ENCODE measurements at regions not wholly inside any gene's neighbourhood (a gene's known extent, or its start where the extent isn't known, plus 50 kb on each side); places are given as distances from the start of the nearest gene placed in this dataset.
"Not testable (repeated sequence)": the region's sequence is repeated elsewhere in the genome, so short reads cannot be mapped to it uniquely, and the experiment has no call there.

DNA sequence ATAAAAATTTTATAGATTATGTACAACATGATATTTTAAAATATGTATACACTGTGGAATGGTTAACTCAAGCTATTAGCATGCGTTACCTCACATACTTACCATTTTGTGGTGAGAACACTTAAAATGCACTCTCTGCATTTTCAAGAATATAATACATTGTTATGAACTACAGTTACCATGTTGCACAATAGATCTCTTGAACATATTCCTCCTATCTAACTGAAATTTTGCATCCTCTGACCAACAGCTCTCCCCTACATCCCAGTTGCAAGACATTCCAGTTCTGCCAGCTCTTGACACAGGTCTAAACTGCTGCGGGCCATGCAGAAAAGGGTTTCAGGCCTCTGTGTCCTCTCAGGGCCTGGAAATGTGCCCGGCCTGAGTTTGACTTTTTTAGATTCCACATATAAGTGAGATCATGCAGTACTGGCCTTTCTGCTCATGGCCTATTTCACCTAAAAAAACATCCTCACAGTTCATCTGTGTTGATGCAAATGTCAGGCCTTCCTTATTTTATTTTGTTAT, 113.7 kb downstream of the CDCA7 start:
- no peak for DNase-seq

DNA sequence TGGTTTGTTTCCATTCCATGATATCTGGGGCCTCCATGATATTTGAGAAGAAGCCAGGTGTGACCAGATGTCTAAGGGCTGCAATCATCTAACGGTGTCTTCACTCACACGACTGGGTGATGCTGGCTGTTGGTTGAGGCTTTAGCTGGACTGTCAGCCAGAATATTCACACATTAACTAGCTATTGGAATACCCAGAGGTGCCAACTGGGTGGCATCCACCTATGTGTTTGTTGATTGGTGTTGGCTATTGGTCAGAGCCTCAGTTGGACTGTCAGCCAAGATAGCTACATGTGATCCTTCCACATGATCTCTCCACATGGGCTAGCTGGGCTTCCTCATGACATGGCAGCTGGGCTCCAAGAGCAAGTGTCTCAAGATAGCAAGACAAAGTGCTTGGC, 117.4 kb downstream of the CDCA7 start:
- DNase-seq, result no peak

- DNase-seq, result no peak
Observed at GRCh38 chr2:173483137-173483536, 128.5 kb downstream of the CDCA7 start.

DNA sequence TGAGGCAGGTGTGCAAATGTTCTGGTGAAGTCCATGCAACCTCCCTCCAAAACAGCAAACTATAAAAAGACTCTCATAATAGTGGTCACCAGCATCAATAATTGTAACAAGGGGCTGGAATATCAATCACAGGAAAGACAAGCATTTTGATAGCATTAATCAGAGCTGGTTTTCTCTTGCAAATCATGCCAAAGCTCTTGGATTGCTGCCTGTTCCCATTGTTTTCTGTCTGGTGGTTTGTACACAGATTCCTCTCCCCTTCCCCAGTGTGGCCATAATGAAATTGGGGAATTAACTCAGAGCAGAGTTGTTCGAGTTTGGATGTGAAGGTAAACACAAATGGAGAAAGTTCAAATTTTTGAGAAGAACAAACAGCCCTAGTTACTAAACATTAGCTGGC, 134.2 kb downstream of the CDCA7 start:
- DNase-seq, result no peak

DNA sequence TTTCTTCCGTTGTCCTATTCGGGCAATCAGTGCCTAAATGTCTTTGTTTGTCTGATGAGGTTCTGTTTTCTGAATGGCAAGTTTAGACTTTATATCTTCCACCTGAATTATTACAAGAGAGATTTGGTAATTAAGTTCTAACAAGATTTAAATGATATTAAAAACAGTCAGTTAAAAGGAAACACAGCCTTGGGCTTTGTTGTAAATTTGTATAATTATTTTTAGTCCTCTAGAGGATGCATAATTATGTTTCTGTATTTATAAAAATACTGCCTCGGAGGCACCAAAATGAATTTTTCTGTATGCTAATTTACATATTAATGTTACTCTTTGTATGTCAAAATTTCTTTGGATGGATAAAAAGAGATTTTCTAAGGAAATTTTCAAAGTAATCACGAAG, 136.7 kb downstream of the CDCA7 start:
- no peak for DNase-seq

- DNase-seq, result no peak
Observed at GRCh38 chr2:173493874-173494273, 139.2 kb downstream of the CDCA7 start.

GRCh38 chr2:173496746-173497145, 142.1 kb downstream of the CDCA7 start:
- no peak for DNase-seq

DNA sequence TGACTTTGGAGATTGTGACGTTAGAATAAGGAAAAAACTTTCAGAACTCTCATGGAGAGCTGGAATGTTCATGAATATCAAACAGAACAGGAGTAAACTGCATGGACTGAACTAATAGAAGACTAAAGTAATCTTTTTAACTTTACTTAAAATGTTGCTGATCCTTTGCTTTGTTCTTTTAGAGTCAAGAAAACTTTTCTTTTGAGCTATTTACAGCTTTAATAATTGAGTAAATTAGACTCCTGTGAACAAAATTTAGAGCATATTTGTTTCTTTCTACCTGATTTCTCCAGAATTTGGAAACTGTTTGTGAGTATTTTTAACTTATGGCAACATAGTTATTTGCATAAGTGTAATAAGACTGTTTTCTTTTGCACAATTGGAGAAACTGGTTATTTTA, 146.3 kb downstream of the CDCA7 start:
- DNase-seq, result no peak

DNA sequence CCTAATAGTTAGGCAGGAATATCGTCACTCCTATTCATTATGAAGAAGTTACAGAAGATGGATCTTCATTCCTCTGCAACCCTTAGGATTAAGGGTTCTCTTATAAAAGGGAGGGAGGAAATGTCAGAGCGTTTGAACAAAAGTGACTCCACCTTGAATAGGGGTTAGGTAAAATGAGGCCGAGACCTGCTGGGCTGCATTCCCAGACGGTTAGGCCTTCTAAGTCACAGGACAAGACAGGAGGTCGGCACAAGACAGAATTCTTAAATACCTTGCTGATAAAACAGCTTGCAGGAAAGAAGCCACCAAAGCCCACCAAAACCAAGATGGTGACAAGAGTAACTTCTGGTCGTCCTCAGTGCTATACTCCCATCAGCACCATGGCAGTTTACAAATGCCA, 147.6 kb downstream of the CDCA7 start:
- DNase-seq, result no peak

DNA sequence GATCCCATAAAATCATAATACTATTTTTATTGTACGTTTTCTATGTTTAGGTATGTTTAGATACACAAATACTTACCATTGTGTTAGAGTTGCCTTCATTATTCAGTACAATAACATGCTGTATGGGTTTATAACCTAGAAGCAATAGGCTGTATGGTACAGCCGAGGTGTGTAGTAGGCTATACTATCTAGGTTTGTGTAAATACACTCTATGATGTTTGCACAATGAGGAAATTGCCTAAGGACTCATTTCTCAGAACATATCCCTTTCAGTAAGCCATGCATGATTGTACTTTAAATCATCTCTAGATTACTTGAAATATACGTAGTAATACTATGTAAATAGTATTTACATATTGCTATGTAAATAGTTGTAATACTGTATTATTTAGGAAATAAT, 156.7 kb downstream of the CDCA7 start:
- no peak for DNase-seq

DNA sequence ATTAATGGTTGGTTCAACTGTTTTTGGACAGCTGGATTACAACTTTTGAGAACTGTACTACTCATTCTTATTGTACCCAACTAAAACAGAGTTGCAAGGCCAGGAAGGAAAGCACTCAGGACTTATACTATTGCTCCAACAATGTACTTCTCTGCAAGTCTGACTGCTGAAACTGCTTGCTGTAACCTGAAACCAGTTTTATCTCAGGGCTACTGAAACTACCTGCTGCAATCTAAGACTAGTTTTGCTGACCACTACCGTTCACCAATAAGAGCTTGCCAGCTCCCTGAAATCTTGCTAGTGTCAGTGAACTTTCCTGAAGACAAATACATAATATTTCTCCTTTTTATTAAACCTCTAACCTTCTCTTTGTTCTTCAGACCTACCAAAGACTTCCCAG, 157.3 kb downstream of the CDCA7 start:
- DNase-seq, result no peak

DNA sequence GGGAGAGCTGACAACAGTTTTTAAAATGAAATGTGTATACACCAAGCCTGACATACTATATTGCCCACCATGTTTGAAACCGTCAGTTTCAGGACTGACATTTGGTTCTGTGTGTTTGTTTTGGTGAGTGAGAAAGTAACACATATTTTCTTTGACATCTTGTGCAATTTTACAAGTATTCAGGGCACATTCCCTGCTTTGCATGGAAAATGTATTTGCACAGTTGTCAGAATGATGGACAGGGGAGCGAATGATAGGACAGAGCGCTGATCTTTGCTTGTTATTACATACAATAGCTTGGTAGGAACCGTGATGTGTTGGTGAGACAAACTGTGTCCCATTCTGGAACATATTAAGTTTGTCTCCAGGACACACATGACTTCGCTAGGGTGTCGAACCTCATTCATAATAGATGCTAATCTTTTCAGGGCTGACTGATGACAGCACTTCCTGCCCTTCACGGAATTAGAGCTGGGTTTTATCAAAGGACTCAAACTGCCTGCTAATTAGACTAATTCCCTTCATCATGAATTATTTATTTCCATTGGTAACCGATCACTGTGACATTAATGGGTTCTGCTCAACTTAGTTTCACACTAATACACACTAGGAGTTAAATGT, 158.5 kb downstream of the CDCA7 start:
- no peak for DNase-seq

DNA sequence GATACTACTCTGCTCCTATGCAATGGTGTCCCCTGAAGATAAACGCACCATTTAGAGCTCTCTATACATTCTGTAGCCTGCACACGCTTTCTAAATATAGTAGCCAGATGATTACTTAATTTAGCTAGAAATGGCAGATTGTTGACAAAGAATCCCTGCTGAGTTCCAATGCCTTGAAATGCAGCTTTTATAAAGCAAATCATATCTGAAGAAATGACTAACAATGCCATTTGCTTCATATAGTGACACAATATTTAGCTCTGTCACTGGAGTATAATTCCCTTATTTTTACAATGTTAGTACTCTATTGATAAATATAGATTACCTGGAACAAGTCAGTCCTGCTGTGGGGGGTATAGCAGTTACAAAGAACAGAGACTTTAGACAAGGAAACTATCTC, 166.2 kb downstream of the CDCA7 start:
- DNase-seq, result no peak

- DNase-seq, result no peak
Observed at GRCh38 chr2:173521450-173522192, 166.9 kb downstream of the CDCA7 start.

DNA sequence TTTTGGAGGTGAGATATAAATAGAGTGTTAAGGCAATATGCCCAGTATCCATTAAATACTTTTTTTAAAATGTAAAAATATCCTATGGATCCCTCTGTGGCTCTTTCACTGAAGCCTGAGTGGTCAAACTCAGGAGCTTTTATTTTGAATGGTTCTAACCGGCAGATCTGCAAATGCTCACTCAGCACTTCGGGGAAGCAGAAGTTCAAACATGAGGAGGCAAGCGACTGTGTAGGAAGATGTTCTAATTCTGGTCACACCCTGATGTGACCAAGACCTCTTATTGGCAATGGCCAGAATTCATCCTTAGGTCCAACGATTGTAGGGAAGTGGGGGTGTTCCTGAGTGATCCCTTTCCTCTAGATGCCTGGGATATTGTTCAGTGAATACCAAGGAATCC, 168.8 kb downstream of the CDCA7 start:
- DNase-seq, result no peak

- no peak for DNase-seq
Observed at GRCh38 chr2:173524256-173524955, 169.7 kb downstream of the CDCA7 start.

DNA sequence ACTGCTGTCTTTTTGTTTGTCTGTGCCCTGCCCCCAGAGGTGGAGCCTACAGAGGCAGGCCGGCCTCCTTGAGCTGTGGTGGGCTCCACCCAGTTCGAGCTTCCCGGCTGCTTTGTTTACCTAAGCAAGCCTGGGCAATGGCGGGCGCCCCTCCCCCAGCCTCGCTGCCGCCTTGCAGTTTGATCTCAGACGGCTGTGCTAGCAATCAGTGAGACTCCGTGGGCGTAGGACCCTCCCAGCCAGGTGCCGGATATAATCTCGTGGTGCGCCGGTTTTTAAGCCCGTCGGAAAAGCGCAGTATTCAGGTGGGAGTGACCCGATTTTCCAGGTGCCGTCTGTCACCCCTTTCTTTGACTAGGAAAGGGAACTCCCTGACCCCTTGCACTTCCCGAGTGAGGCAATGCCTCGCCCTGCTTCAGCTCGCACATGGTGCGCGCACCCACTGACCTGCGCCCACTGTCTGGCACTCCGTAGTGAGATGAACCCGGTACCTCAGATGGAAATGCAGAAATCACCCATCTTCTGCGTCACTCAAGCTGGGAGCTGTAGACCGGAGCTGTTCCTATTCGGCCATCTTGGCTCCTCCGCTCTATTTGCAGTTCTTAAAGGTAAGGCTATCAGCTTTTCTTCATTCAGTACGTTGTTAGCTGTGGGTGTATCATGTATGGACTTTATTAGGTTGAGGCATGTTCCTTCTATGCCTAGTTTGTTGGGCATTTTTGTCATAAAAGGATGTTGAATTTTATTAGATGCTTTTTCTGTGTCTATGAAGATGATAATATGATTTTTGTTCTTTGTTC, 178.3 kb downstream of the CDCA7 start:
- DNase-seq, result not testable (repeated sequence)

GRCh38 chr2:173537694-173538093, 183.0 kb downstream of the CDCA7 start:
- no peak for DNase-seq

DNA sequence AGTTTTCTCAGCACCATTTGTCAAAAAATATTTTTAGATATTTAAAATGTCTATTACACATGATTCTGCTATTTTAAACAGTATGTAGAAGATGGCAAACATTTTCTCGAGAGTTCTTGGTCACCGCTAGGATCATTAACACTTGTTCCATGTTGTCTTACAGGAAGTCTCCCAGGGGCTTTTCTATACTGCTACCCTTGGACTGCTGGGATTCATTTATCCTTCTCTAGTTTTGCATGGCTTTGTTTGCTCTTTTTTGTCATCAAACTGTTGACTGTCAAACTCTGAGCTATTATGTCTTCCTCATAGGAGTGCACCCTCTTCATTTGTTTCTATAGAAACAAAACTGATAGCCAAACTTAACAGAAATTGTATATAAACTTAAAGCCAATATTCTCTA, 184.9 kb downstream of the CDCA7 start:
- no peak for DNase-seq

- DNase-seq, result no peak
Observed at GRCh38 chr2:173544641-173545363, 190.1 kb downstream of the CDCA7 start.

- no peak for DNase-seq
Observed at GRCh38 chr2:173545364-173545763, 190.7 kb downstream of the CDCA7 start.

- no peak for DNase-seq
Observed at GRCh38 chr2:173547499-173547898, 192.8 kb downstream of the CDCA7 start.

DNA sequence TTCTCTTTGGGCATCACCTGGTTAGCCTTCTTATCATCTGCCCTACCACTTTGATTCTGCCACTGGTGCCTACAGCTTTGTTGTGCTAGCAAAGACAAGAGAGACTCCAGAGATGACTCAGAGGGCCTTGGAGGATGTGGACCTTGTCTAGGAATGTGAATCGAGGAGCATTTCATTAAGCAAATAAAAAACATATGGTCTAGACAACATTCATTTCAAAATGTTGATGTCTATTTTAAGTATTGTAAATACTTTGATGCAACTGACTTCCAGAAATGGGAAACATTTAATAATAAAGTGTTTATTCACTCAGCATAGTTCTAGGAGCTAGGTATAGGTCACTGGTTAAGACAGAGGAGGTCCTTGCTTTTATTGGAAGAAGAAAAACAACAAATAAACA, 195.5 kb downstream of the CDCA7 start:
- DNase-seq, result no peak
